ENCODE measurements at regions not wholly inside any gene's neighbourhood (a gene's known extent, or its start where the extent isn't known, plus 50 kb on each side); places are given as distances from the start of the nearest gene placed in this dataset.

DNA sequence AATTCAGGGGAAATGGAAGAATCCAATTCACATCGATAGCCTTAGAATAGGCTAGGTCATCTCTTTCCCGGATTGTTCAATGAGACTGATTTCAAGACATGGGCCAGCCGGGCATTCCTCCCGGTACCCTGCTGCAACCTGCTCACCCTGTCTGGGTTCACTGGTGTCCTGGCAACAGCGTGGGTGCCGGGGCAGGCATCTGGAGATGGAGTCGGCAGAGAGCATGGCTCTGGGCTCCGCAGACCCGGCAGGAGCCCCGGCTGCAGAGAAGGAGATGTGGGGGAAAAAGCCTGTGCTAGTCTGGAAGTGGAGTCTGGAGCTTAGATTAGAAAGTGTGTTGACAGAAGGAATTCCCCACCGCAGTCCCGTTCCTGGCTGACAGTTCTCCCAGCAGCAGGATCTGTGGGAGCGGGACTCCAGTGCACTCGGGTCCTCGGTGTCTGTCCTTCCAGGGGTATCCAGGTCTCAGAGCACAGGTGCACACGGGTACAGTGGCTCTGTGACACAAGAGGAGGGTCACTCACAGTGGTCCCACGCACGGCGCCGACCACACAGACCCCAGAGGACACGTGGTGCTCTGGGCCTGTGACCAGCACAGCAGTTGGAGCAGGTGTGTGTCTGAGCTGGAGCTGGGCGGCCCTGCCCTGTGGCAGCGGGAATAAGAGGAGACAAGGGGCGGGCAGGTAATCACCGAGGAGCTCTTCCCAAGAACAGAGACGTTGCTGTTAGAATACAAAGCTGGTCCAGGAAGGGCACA, 65.7 kb upstream of the PITRM1 start (continued):
- no peak for TF ChIP-seq SIN3A (IDR thresholded peaks at IDR 0.05; ENCODE audit: borderline replicate concordance, low read depth, low read length)
- TF ChIP-seq RXRA (IDR thresholded peaks at IDR 0.05; ENCODE audit: borderline replicate concordance, low read depth): no peak
- no peak for TF ChIP-seq JUND (IDR thresholded peaks at IDR 0.05)
- TF ChIP-seq SMC3 (IDR thresholded peaks at IDR 0.05; ENCODE audit: low read depth, low read length): no peak
- TF ChIP-seq, protein P1, sequence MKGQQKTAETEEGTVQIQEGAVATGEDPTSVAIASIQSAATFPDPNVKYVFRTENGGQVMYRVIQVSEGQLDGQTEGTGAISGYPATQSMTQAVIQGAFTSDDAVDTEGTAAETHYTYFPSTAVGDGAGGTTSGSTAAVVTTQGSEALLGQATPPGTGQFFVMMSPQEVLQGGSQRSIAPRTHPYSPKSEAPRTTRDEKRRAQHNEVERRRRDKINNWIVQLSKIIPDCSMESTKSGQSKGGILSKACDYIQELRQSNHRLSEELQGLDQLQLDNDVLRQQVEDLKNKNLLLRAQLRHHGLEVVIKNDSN (IDR thresholded peaks at IDR 0.05; ENCODE audit: borderline replicate concordance, low read depth): no peak
- no peak for TF ChIP-seq USF2 (IDR thresholded peaks at IDR 0.05; ENCODE audit: borderline replicate concordance, low read depth, low read length)
- no peak for TF ChIP-seq FOXJ3 (CRISPR knock-in tag; IDR thresholded peaks at IDR 0.05)

DNA sequence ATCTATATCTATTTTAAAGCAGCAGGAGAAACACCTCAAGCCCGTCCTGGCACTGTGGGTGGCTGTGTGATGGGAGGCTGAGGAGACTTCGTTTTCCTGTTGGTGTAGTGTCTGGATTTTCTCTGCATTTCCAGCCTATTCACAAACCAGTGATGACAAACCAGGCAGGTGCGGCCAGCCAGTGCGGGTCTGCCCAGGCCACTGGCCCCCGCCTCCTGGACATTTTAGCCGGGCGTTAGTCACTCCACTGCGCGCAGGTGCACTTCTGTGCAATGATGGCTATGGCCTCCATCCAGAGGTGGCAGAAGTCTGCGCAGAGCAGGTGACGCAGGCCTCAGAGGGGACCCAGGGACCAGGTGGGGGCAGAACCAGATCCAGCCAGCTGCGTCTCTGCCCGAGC, 64.9 kb upstream of the PITRM1 start:
- no peak for DNase-seq
- H3K4me2 ChIP-seq: no peak overlapping the region
- ChIA-PET POLR2A (no interaction called here), CTCF (interaction anchor here (1.2 to 1.6 kb wide), 2 partner anchors 40 to 1529 kb away, joined by 3 to 5 read pairs; no protein-coding TSS in a partner anchor)
- H3K4me1 ChIP-seq (ENCODE audit: control insufficient read depth in 1 of 2, insufficient read depth in 2 of 2, low read depth in 1 of 2, low read length in 1 of 2): no peaks in the 10 kb centered on the region; a peak in 1 of 4 replicates
- no peaks in the 10 kb centered on the region for H3K79me2 ChIP-seq (ENCODE audit: insufficient read depth)
- H3K4me3 ChIP-seq (ENCODE audit: low read depth in 2 of 2, low read length in 1 of 2): no peak overlapping the region
- WGBS (ENCODE audit: low lambda C conversion rate): 92% methylated on average over 12 of the region's 13 CpGs
- H3K9ac ChIP-seq: no peak overlapping the region
- TF ChIP-seq RCOR1 (IDR thresholded peaks at IDR 0.05; ENCODE audit: low read length) (no peak), SMC3 (IDR thresholded peaks at IDR 0.05; ENCODE audit: low read depth, low read length) (no peak), RXRA (IDR thresholded peaks at IDR 0.05; ENCODE audit: borderline replicate concordance, low read depth) (no peak), TEAD4 (IDR thresholded peaks at IDR 0.05; ENCODE audit: borderline replicate concordance, insufficient read depth) (no peak), EP300 (IDR thresholded peaks at IDR 0.05; ENCODE audit: borderline replicate concordance in 1 of 2, low read depth in 1 of 2, low read length in 1 of 2) (no peak), NFIC (IDR thresholded peaks at IDR 0.05; ENCODE audit: borderline replicate concordance) (no peak), JUND (IDR thresholded peaks at IDR 0.05) (no peak), SIN3A (IDR thresholded peaks at IDR 0.05; ENCODE audit: borderline replicate concordance, low read depth, low read length) (no peak), YY1 (IDR thresholded peaks at IDR 0.05; ENCODE audit: low read depth) (no peak), GABPA (IDR thresholded peaks at IDR 0.05; ENCODE audit: low read depth) (no peak), CHD2 (IDR thresholded peaks at IDR 0.05; ENCODE audit: low read length, partially characterized antibody) (no peak), FOXM1 (IDR thresholded peaks at IDR 0.05; ENCODE audit: low read depth) (no peak), POLR2AphosphoS5 (IDR thresholded peaks at IDR 0.05; ENCODE audit: low read depth, low read length) (no peak), FOSL2 (IDR thresholded peaks at IDR 0.05; ENCODE audit: borderline replicate concordance, low read depth) (no peak), MXI1 (IDR thresholded peaks at IDR 0.05; ENCODE audit: low read depth, low read length) (no peak)
- H4K20me1 ChIP-seq (ENCODE audit: insufficient read depth): no peaks in the 10 kb centered on the region
- H2AFZ ChIP-seq (ENCODE audit: low read depth): no peak overlapping the region
- no peaks in the 10 kb centered on the region for H3F3A ChIP-seq (replicated peaks; ENCODE audit: insufficient read depth)
- H3K9me3 ChIP-seq: no peaks in the 10 kb centered on the region
- no peaks in the 10 kb centered on the region for H3K9me2 ChIP-seq
- no peak overlapping the region for H3K27ac ChIP-seq (ENCODE audit: low read depth in 2 of 2, low read length in 1 of 2)
- no peaks in the 10 kb centered on the region for H3K27me3 ChIP-seq (ENCODE audit: insufficient read depth)
- H3K36me3 ChIP-seq (replicated peaks in 1 of 2; ENCODE audit: control insufficient read depth in 1 of 2, insufficient read depth in 2 of 2, low read length in 1 of 2): no peaks in the 10 kb centered on the region

Data from SK-N-SH (cell line).